ENCODE measurements at regions not wholly inside any gene's neighbourhood (a gene's known extent, or its start where the extent isn't known, plus 50 kb on each side); places are given as distances from the start of the nearest gene placed in this dataset.

DNA sequence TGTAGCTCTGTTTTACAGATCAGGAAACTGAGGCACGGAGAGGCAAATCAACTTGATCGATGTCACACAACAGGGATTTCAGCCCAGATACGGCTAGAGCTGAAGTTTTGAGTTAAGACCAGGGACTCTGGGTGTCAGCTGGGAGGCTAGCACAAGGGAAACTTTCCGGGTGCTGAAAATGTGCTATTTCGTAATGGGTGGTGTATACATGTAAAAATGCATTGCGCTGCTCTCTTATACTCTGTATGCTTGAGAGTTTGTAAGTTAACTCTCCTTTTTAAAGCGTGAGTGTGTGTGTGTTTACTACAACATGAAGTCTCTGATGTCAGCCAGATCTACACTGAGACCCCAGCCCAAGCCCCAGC, 227.6 kb downstream of the MN1 start:
- Histone ChIP-seq H3K79me2 (ENCODE audit: low read length) (no peaks in the 10 kb centered on the region), H3K9ac (ENCODE audit: low read length) (no peak overlapping the region), H3K27me3 (ENCODE audit: low read depth, low read length) (peaks cover 56% of the 10 kb centered on the region), H3K4me1 (ENCODE audit: low read length) (no peaks in the 10 kb centered on the region), H4K20me1 (ENCODE audit: insufficient read depth, low read length) (no peaks in the 10 kb centered on the region), H3K36me3 (replicated peaks; ENCODE audit: low read depth, low read length) (no peaks in the 10 kb centered on the region), H3K27ac (ENCODE audit: low read length) (no peak overlapping the region), H2AFZ (ENCODE audit: low read depth, low read length) (no peak overlapping the region), H3K4me3 (ENCODE audit: low read length) (no peak overlapping the region), H3K4me2 (ENCODE audit: low read length) (no peak overlapping the region), H3K9me3 (ENCODE audit: insufficient read depth, low read length) (no peaks in the 10 kb centered on the region)
- TF ChIP-seq, protein P1, sequence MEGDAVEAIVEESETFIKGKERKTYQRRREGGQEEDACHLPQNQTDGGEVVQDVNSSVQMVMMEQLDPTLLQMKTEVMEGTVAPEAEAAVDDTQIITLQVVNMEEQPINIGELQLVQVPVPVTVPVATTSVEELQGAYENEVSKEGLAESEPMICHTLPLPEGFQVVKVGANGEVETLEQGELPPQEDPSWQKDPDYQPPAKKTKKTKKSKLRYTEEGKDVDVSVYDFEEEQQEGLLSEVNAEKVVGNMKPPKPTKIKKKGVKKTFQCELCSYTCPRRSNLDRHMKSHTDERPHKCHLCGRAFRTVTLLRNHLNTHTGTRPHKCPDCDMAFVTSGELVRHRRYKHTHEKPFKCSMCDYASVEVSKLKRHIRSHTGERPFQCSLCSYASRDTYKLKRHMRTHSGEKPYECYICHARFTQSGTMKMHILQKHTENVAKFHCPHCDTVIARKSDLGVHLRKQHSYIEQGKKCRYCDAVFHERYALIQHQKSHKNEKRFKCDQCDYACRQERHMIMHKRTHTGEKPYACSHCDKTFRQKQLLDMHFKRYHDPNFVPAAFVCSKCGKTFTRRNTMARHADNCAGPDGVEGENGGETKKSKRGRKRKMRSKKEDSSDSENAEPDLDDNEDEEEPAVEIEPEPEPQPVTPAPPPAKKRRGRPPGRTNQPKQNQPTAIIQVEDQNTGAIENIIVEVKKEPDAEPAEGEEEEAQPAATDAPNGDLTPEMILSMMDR (IDR thresholded peaks at IDR 0.05; ENCODE audit: low read depth, low read length) = no peak
- TF ChIP-seq EZH2phosphoT487 (IDR thresholded peaks at IDR 0.05; ENCODE audit: low read depth) = no peak

DNA sequence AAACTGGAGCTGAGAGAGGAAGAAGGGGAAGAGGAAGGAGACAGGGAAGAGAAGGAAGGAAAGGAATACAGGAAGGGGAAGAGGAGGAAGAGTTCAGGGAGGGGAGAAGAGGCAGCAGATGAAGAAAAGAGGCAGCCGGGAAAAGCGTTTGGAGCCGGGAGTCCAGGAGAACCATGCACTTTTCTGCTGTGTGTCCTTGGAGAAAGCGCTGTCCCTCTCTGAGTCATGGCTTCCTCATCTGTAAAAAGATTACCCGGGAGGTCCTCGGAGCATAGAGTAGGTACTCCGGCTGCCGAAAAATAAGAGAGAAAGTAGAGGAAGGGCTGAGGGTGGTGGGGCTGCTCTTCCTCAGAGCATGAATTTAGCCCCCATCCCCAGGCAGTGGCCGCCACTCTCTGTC, 226.9 kb downstream of the MN1 start:
- Histone ChIP-seq H3K9ac (ENCODE audit: low read length) (no peak overlapping the region), H4K20me1 (ENCODE audit: insufficient read depth, low read length) (no peaks in the 10 kb centered on the region), H3K27me3 (ENCODE audit: low read depth, low read length) (peaks cover 57% of the 10 kb centered on the region), H3K4me3 (ENCODE audit: low read length) (no peak overlapping the region), H3K9me3 (ENCODE audit: insufficient read depth, low read length) (no peaks in the 10 kb centered on the region), H3K4me1 (ENCODE audit: low read length) (no peaks in the 10 kb centered on the region), H3K27ac (ENCODE audit: low read length) (no peak overlapping the region), H3K4me2 (ENCODE audit: low read length) (no peak overlapping the region), H3K36me3 (replicated peaks; ENCODE audit: low read depth, low read length) (no peaks in the 10 kb centered on the region), H2AFZ (ENCODE audit: low read depth, low read length) (no peak overlapping the region), H3K79me2 (ENCODE audit: low read length) (no peaks in the 10 kb centered on the region)
- no peak for TF ChIP-seq EZH2phosphoT487 (IDR thresholded peaks at IDR 0.05; ENCODE audit: low read depth)
- TF ChIP-seq, protein P1 (IDR thresholded peaks at IDR 0.05; ENCODE audit: low read depth, low read length) = no peak

DNA sequence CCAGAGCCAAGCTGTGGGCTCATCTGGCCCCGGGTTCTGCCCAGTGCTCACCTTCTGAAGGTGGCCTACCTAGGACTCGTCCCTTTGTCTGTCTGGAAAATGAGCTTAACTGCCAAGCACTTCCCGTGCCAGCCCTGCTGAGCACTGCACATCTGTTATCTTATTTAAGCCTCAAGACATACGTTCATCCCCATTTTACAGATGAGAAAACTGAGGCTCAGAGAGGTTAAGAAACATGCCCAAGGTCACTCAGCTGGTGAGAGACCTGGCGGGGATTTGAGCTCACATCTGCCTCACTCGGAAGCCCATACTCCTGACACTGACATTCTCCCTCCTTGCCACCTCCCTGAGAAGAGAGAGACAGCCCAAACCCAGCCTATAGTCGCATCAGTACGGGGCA, 226.2 kb downstream of the MN1 start:
- Histone ChIP-seq H3K79me2 (ENCODE audit: low read length) (no peaks in the 10 kb centered on the region), H3K36me3 (replicated peaks; ENCODE audit: low read depth, low read length) (no peaks in the 10 kb centered on the region), H3K9ac (ENCODE audit: low read length) (no peak overlapping the region), H3K9me3 (ENCODE audit: insufficient read depth, low read length) (no peaks in the 10 kb centered on the region), H3K27ac (ENCODE audit: low read length) (no peak overlapping the region), H2AFZ (ENCODE audit: low read depth, low read length) (no peak overlapping the region), H3K4me2 (ENCODE audit: low read length) (no peak overlapping the region), H4K20me1 (ENCODE audit: insufficient read depth, low read length) (no peaks in the 10 kb centered on the region), H3K4me1 (ENCODE audit: low read length) (no peaks in the 10 kb centered on the region), H3K27me3 (ENCODE audit: low read depth, low read length) (peaks cover 61% of the 10 kb centered on the region), H3K4me3 (ENCODE audit: low read length) (no peak overlapping the region)
- TF ChIP-seq EZH2phosphoT487 (IDR thresholded peaks at IDR 0.05; ENCODE audit: low read depth) = no peak
- TF ChIP-seq, protein P1 (IDR thresholded peaks at IDR 0.05; ENCODE audit: low read depth, low read length) = no peak

DNA sequence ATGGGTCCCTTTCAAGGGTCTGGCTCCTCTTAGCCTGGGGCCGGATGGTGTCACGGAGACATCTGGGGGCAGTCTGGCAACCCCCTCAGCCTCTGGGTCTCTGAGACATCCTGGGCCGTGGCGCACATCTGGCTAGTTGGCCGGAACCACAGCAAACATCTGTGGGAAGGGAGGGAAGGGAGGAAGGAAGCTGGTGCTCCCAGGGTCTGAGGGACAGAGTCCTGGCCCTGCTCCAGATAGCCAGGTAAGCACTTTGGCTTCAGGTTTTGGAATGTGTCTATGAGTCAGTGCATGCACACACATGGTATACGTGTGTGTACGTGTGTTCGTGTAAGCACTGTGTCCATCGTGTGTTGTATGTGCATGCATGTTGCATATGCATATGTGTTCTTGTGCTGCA, 225.1 kb downstream of the MN1 start:
- Histone ChIP-seq H3K27me3 (ENCODE audit: low read depth, low read length) (peaks cover 55% of the 10 kb centered on the region), H4K20me1 (ENCODE audit: insufficient read depth, low read length) (no peaks in the 10 kb centered on the region), H3K27ac (ENCODE audit: low read length) (no peak overlapping the region), H3K4me2 (ENCODE audit: low read length) (no peak overlapping the region), H3K4me1 (ENCODE audit: low read length) (no peaks in the 10 kb centered on the region), H3K79me2 (ENCODE audit: low read length) (no peaks in the 10 kb centered on the region), H3K36me3 (replicated peaks; ENCODE audit: low read depth, low read length) (no peaks in the 10 kb centered on the region), H2AFZ (ENCODE audit: low read depth, low read length) (no peak overlapping the region), H3K9me3 (ENCODE audit: insufficient read depth, low read length) (no peaks in the 10 kb centered on the region), H3K9ac (ENCODE audit: low read length) (no peak overlapping the region), H3K4me3 (ENCODE audit: low read length) (no peak overlapping the region)
- TF ChIP-seq, protein P1 (IDR thresholded peaks at IDR 0.05; ENCODE audit: low read depth, low read length) = no peak
- no peak for TF ChIP-seq EZH2phosphoT487 (IDR thresholded peaks at IDR 0.05; ENCODE audit: low read depth)
